ENCODE measurements at regions not wholly inside any gene's neighbourhood (a gene's known extent, or its start where the extent isn't known, plus 50 kb on each side); places are given as distances from the start of the nearest gene placed in this dataset.

- TF ChIP-seq CTCF (IDR thresholded peaks at IDR 0.05; ENCODE audit: low read depth, low read length) (no peak), EZH2phosphoT487 (IDR thresholded peaks at IDR 0.05; ENCODE audit: low read depth) (no peak)
- Histone ChIP-seq H3K79me2 (ENCODE audit: low read length) (no peaks in the 10 kb centered on the region), H3K9me3 (ENCODE audit: insufficient read depth, low read length) (no peaks in the 10 kb centered on the region), H3K27ac (ENCODE audit: low read length) (no peak overlapping the region), H3K4me1 (ENCODE audit: low read length) (no peaks in the 10 kb centered on the region), H3K9ac (ENCODE audit: low read length) (no peak overlapping the region), H3K4me3 (ENCODE audit: low read length) (no peak overlapping the region), H3K36me3 (replicated peaks; ENCODE audit: low read depth, low read length) (no peaks in the 10 kb centered on the region), H3K4me2 (ENCODE audit: low read length) (no peak overlapping the region), H3K27me3 (ENCODE audit: low read depth, low read length) (no peaks in the 10 kb centered on the region), H2AFZ (ENCODE audit: low read depth, low read length) (no peak overlapping the region), H4K20me1 (ENCODE audit: insufficient read depth, low read length) (no peaks in the 10 kb centered on the region)
Observed at GRCh38 chr2:167880415-167880814, 367.0 kb downstream of the STK39 start.

DNA sequence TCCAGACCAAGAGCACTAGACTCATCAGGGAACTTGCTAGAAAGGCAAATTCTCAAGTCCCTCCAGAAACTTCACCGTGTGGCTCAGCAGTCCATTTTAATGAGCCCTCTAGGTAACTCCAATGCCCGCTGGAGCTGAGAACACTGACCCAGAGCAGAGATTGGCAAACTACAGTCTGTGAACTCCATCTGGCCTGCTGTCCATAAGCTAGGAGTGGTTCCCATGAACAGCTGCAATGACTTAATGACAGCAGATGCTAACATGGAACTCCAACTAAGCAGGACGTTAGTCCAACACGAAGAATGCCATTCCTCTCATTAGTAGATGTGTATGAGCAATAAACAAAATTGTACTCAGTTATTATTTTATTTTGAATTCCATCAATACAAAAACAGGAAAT is 371.9 kb downstream of the STK39 start:
- no peak overlapping the region for H3K27ac ChIP-seq (ENCODE audit: low read length)
- H4K20me1 ChIP-seq (ENCODE audit: insufficient read depth, low read length) = no peaks in the 10 kb centered on the region
- H3K4me3 ChIP-seq (ENCODE audit: low read length) = no peak overlapping the region
- H3K27me3 ChIP-seq (ENCODE audit: low read depth, low read length) = no peaks in the 10 kb centered on the region
- H3K9ac ChIP-seq (ENCODE audit: low read length) = no peak overlapping the region
- TF ChIP-seq CTCF (IDR thresholded peaks at IDR 0.05; ENCODE audit: low read depth, low read length) (no peak), EZH2phosphoT487 (IDR thresholded peaks at IDR 0.05; ENCODE audit: low read depth) (no peak)
- no peaks in the 10 kb centered on the region for H3K9me3 ChIP-seq (ENCODE audit: insufficient read depth, low read length)
- H3K4me1 ChIP-seq (ENCODE audit: low read length) = no peaks in the 10 kb centered on the region
- no peak overlapping the region for H3K4me2 ChIP-seq (ENCODE audit: low read length)
- H3K79me2 ChIP-seq (ENCODE audit: low read length) = no peaks in the 10 kb centered on the region
- no peak overlapping the region for H2AFZ ChIP-seq (ENCODE audit: low read depth, low read length)
- H3K36me3 ChIP-seq (replicated peaks; ENCODE audit: low read depth, low read length) = no peaks in the 10 kb centered on the region

GRCh38 chr2:167874812-167875211 is 372.6 kb downstream of the STK39 start:
- H4K20me1 ChIP-seq (ENCODE audit: insufficient read depth, low read length) = no peaks in the 10 kb centered on the region
- no peak overlapping the region for H3K4me3 ChIP-seq (ENCODE audit: low read length)
- no peaks in the 10 kb centered on the region for H3K9me3 ChIP-seq (ENCODE audit: insufficient read depth, low read length)
- peaks cover 4% of the 10 kb centered on the region for H3K4me1 ChIP-seq (ENCODE audit: low read length)
- H3K27ac ChIP-seq (ENCODE audit: low read length) = no peak overlapping the region
- TF ChIP-seq CTCF (IDR thresholded peaks at IDR 0.05; ENCODE audit: low read depth, low read length) = no peak
- no peak for TF ChIP-seq EZH2phosphoT487 (IDR thresholded peaks at IDR 0.05; ENCODE audit: low read depth)
- no peak overlapping the region for H3K9ac ChIP-seq (ENCODE audit: low read length)
- no peak overlapping the region for H2AFZ ChIP-seq (ENCODE audit: low read depth, low read length)
- no peak overlapping the region for H3K4me2 ChIP-seq (ENCODE audit: low read length)
- no peaks in the 10 kb centered on the region for H3K27me3 ChIP-seq (ENCODE audit: low read depth, low read length)
- H3K36me3 ChIP-seq (replicated peaks; ENCODE audit: low read depth, low read length) = no peaks in the 10 kb centered on the region
- no peaks in the 10 kb centered on the region for H3K79me2 ChIP-seq (ENCODE audit: low read length)

- Histone ChIP-seq H3K9ac (ENCODE audit: low read length) (no peak overlapping the region), H3K27me3 (ENCODE audit: low read depth, low read length) (no peaks in the 10 kb centered on the region), H3K4me1 (ENCODE audit: low read length) (peaks cover 12% of the 10 kb centered on the region), H3K4me2 (ENCODE audit: low read length) (no peak overlapping the region), H3K36me3 (replicated peaks; ENCODE audit: low read depth, low read length) (no peaks in the 10 kb centered on the region), H4K20me1 (ENCODE audit: insufficient read depth, low read length) (no peaks in the 10 kb centered on the region), H3K27ac (ENCODE audit: low read length) (no peak overlapping the region), H3K79me2 (ENCODE audit: low read length) (no peaks in the 10 kb centered on the region), H2AFZ (ENCODE audit: low read depth, low read length) (no peak overlapping the region), H3K9me3 (ENCODE audit: insufficient read depth, low read length) (no peaks in the 10 kb centered on the region), H3K4me3 (ENCODE audit: low read length) (no peak overlapping the region)
- no peak for TF ChIP-seq CTCF (IDR thresholded peaks at IDR 0.05; ENCODE audit: low read depth, low read length)
- no peak for TF ChIP-seq EZH2phosphoT487 (IDR thresholded peaks at IDR 0.05; ENCODE audit: low read depth)
Observed at GRCh38 chr2:167871286-167871685, 376.1 kb downstream of the STK39 start.

Measured in OCI-LY3 (cell line).